ENCODE measurements at regions not wholly inside any gene's neighbourhood (a gene's known extent, or its start where the extent isn't known, plus 50 kb on each side); places are given as distances from the start of the nearest gene placed in this dataset.

DNA sequence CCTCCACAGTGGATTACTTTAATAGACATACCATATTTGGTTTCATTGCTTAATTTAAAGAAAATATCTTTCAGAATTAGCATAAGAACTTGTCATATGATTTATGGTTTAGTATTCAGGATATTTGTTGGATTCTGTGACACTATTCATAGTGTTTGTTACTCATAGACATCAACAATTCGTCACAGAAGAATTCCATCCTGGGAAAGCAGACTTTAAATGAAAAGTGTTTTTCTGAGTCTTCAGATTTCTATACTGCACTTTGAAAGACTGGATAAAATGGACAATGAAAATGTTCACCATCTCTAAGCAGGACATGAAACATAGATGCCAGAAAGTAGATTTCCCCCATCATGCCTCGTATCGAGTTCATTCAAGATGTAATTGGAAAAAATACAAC is 435.6 kb upstream of the ONECUT1 start:
- no peaks in the 10 kb centered on the region for H3K9me3 ChIP-seq

DNA sequence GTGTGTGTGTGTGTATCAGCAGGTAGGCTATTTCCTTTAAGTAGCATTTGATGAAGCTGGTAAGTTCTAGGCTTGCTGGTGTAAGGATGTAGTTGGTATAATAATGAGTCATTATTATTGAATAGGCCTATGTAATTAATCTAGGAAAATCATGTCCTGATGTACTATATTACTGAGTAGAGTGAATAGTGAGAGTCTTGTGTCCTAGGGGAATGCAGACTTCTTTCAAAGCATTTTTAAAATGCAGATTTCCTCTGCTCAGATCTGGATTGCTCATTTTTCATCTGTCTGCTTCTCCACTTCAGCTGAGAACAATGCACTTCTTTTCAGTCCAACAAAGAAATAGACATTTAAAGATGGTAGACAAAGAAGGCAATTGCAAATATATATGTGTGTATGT is 434.2 kb upstream of the ONECUT1 start:
- Histone ChIP-seq H3K27ac (no peak overlapping the region), H3K27me3 (no peaks in the 10 kb centered on the region), H3K4me1 (no peaks in the 10 kb centered on the region), H3K36me3 (no peaks in the 10 kb centered on the region), H3K9me3 (no peaks in the 10 kb centered on the region), H3K4me3 (no peak overlapping the region)
- intact Hi-C loops (cut with DNase I; ENCODE audit: low total_unique reads), result no loop called here
- DNase-seq, result no peak
- TF ChIP-seq POLR2A (IDR thresholded peaks at IDR 0.05), result no peak
- TF ChIP-seq, protein P1, sequence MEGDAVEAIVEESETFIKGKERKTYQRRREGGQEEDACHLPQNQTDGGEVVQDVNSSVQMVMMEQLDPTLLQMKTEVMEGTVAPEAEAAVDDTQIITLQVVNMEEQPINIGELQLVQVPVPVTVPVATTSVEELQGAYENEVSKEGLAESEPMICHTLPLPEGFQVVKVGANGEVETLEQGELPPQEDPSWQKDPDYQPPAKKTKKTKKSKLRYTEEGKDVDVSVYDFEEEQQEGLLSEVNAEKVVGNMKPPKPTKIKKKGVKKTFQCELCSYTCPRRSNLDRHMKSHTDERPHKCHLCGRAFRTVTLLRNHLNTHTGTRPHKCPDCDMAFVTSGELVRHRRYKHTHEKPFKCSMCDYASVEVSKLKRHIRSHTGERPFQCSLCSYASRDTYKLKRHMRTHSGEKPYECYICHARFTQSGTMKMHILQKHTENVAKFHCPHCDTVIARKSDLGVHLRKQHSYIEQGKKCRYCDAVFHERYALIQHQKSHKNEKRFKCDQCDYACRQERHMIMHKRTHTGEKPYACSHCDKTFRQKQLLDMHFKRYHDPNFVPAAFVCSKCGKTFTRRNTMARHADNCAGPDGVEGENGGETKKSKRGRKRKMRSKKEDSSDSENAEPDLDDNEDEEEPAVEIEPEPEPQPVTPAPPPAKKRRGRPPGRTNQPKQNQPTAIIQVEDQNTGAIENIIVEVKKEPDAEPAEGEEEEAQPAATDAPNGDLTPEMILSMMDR (IDR thresholded peaks at IDR 0.05), result no peak

More for the DNA sequence above, 435.6 kb upstream of the ONECUT1 start:
- no peak overlapping the region for H3K27ac ChIP-seq
- intact Hi-C loops (cut with DNase I; ENCODE audit: low total_unique reads), result no loop called here
- no peaks in the 10 kb centered on the region for H3K27me3 ChIP-seq
- no peak overlapping the region for H3K4me3 ChIP-seq
- no peaks in the 10 kb centered on the region for H3K4me1 ChIP-seq
- DNase-seq, result no peak
- no peaks in the 10 kb centered on the region for H3K36me3 ChIP-seq
- no peak for TF ChIP-seq POLR2A (IDR thresholded peaks at IDR 0.05)
- TF ChIP-seq, protein P1 (IDR thresholded peaks at IDR 0.05), result no peak

DNA sequence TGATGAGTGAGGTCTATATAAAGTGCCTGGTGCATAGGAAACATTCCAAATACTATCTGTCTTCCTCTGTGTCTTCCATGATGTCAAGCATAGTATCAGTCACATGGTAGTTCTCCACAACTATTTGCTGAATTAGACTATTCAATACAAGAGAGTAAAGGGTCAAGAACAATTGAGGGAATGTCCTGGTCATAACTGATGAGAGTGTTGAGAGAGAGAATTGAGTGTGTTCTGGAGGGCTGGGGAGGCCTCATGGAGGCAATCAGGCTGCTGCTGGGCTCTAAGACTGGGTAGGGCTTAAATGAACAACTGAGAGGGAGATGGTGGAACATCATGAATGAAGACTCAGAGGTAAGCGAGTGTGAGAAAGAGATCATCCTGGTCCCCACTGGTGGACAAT is 433.7 kb upstream of the ONECUT1 start:
- Histone ChIP-seq H3K4me1 (no peaks in the 10 kb centered on the region), H3K36me3 (no peaks in the 10 kb centered on the region), H3K27ac (no peak overlapping the region), H3K4me3 (no peak overlapping the region), H3K9me3 (no peaks in the 10 kb centered on the region), H3K27me3 (no peaks in the 10 kb centered on the region)
- no peak for DNase-seq
- intact Hi-C loops (cut with DNase I; ENCODE audit: low total_unique reads), result no loop called here
- TF ChIP-seq, protein P1 (IDR thresholded peaks at IDR 0.05), result no peak
- no peak for TF ChIP-seq POLR2A (IDR thresholded peaks at IDR 0.05)

DNA sequence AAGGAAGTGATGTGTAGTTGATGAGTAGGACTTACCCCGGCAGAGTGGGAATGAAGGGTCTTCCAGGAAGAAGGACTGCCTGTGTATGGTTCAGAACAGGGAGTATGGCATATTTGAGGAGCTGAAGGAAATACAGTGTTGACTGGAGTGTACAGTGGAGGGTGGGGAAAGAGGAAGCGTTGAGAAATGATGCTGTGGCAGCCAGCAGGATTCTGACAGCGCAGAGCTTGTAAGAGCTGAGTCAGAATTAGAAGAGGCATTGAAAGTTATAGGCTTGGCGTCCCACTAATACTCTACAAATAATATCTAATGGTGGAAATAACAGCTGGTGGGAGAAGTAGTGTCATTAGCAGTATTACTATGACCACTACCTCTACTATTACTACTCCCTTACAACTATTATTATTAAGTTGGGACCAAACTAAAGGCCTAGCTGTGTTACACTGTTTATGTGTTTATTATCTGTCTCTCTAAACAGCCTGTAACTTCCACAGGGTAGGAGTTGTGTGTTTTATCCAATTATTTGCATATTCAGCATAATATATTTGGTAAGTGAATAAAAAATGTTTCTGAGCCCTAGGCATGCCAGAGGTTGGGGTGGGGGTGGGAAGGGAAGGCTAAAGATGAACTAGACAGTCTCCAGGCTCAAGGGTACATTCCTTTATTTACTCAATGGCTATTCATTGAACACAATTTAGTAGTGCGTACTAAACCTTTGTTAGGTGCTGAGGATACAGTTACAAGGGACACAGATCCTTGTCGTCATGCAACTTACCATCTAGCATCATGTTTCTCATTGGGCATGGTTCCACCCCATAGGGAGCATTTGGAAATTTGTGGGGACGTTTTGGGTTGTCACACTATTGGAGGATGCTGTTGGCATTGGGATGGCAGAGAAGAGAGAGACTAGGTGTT is 428.8 kb upstream of the ONECUT1 start:
- Histone ChIP-seq H3K36me3 (no peaks in the 10 kb centered on the region), H3K4me1 (no peaks in the 10 kb centered on the region), H3K27me3 (no peaks in the 10 kb centered on the region), H3K9me3 (no peaks in the 10 kb centered on the region), H3K27ac (no peak overlapping the region), H3K4me3 (no peak overlapping the region)
- intact Hi-C loops (cut with DNase I; ENCODE audit: low total_unique reads), result no loop called here
- TF ChIP-seq, protein P1 (IDR thresholded peaks at IDR 0.05), result no peak
- TF ChIP-seq POLR2A (IDR thresholded peaks at IDR 0.05), result no peak
- no peak for DNase-seq

DNA sequence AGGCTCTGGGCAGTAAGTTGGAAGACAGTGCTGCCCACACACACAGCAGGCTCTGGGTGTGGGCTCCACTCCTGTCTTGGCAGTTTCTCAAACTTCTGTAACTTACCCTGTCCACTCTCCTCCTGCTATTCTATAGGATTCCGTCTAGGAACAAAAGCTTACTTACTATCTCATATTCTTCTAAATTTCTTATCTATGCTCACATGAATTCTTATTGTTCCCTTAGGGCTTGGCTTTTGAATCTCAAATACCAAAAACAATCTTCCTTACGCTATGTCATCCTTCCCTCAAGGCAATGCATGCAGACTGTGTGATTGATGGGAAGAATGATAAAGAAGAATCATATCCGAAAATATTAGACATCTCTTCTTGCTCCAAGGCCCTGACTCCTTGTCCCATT is 425.9 kb upstream of the ONECUT1 start:
- no peak overlapping the region for H3K27ac ChIP-seq
- H3K4me3 ChIP-seq, result no peak overlapping the region
- DNase-seq, result no peak
- intact Hi-C loops (cut with DNase I; ENCODE audit: low total_unique reads), result no loop called here
- H3K36me3 ChIP-seq, result no peaks in the 10 kb centered on the region
- H3K27me3 ChIP-seq, result no peaks in the 10 kb centered on the region
- no peaks in the 10 kb centered on the region for H3K4me1 ChIP-seq
- TF ChIP-seq, protein P1 (IDR thresholded peaks at IDR 0.05), result no peak
- no peak for TF ChIP-seq POLR2A (IDR thresholded peaks at IDR 0.05)
- no peaks in the 10 kb centered on the region for H3K9me3 ChIP-seq

Data from uterus (tissue), 3 donors.